ENCODE measurements at regions not wholly inside any gene's neighbourhood (a gene's known extent, or its start where the extent isn't known, plus 50 kb on each side); places are given as distances from the start of the nearest gene placed in this dataset.

GRCh38 chr11:81932303-81932702 is 801.4 kb downstream of the FAM181B start:
- Histone ChIP-seq H3K9me3 (ENCODE audit: control insufficient read depth, low read depth, low read length) (no peaks in the 10 kb centered on the region), H2BK120ac (ENCODE audit: low read depth, low read length, poor library complexity, severe bottlenecking) (no peak overlapping the region), H4K8ac (replicated peaks; ENCODE audit: insufficient read length, low read depth, low read length) (no peak overlapping the region), H4K20me1 (ENCODE audit: control insufficient read depth, insufficient read depth, insufficient read length) (no peaks in the 10 kb centered on the region), H3K18ac (ENCODE audit: insufficient read length, low read depth, low read length) (no peak overlapping the region), H3K79me2 (ENCODE audit: insufficient read depth, low read length) (no peaks in the 10 kb centered on the region), H2BK5ac (ENCODE audit: insufficient read length, low read length) (no peak overlapping the region), H3K4ac (ENCODE audit: low read depth, low read length) (no peak overlapping the region), H2BK15ac (ENCODE audit: low read depth, low read length) (no peak overlapping the region), H3K14ac (ENCODE audit: insufficient read depth, low read length) (no peak overlapping the region), H3K27ac (ENCODE audit: insufficient read length, low read depth, low read length) (no peak overlapping the region), H3K23ac (ENCODE audit: insufficient read length, low read depth, low read length) (no peak overlapping the region), H3K4me1 (ENCODE audit: insufficient read depth, low read length) (no peaks in the 10 kb centered on the region), H3K23me2 (ENCODE audit: insufficient read length, low read depth, low read length, poor library complexity, severe bottlenecking) (no peaks in the 10 kb centered on the region), H3K79me1 (ENCODE audit: insufficient read depth, low read depth, low read length, poor library complexity, severe bottlenecking) (no peaks in the 10 kb centered on the region), H2AFZ (ENCODE audit: low read length) (no peak overlapping the region), H3K27me3 (ENCODE audit: insufficient read depth, low read length) (no peaks in the 10 kb centered on the region), H2BK20ac (ENCODE audit: low read depth, low read length, poor library complexity, severe bottlenecking) (no peak overlapping the region), H3T11ph (ENCODE audit: low read length) (no peak overlapping the region), H4K91ac (ENCODE audit: insufficient read length, low read depth, low read length) (no peak overlapping the region), H2BK12ac (ENCODE audit: insufficient read length, low read depth, low read length) (no peak overlapping the region), H2AK5ac (ENCODE audit: insufficient read length, low read length) (no peak overlapping the region), H3K56ac (ENCODE audit: insufficient read length, low read depth, low read length) (no peak overlapping the region), H4K5ac (ENCODE audit: insufficient read length, low read depth, low read length) (no peak overlapping the region), H3K4me2 (ENCODE audit: insufficient read depth, insufficient read length, low read length) (no peak overlapping the region), H3K9ac (ENCODE audit: extremely low read depth, insufficient read length, low read length) (no peak overlapping the region)
- TF ChIP-seq CTCF (conservative IDR thresholded peaks at IDR 0.05) = no peak
- no peak overlapping the region for H3K4me3 Mint-ChIP-seq
- DNase-seq = no peak
- no peak overlapping the region for H3K27ac Mint-ChIP-seq
- peaks cover 3% of the 10 kb centered on the region; the same call in 1 of the 2 replicates for H3K27me3 Mint-ChIP-seq (ENCODE audit: low read depth)
- no peaks in the 10 kb centered on the region for H3K9me3 Mint-ChIP-seq
- H3K36me3 Mint-ChIP-seq (ENCODE audit: insufficient read depth in 1 of 3, low read depth in 3 of 3) = no peaks in the 10 kb centered on the region
- WGBS (ENCODE audit: extremely low coverage, insufficient read length, low lambda C conversion rate) = no CpG with 5 or more reads among the region's 2 CpGs
- no peaks in the 10 kb centered on the region for H3K4me1 Mint-ChIP-seq

All from H9 (cell line).